Mesendoderm (in vitro differentiated cells): ENCODE measurements at regions not wholly inside any gene's neighbourhood (a gene's known extent, or its start where the extent isn't known, plus 50 kb on each side); places are given as distances from the start of the nearest gene placed in this dataset.

Source experiments
- DNase-seq: peaks from one replicate; pipeline ENCODE4 v3.0.0; 2013
- H2AK5ac ChIP-seq: 2 replicates; pipeline ENCODE4 v1.6.1; 2013; ENCODE audit warnings: low read length, inconsistent platforms
- H2BK120ac ChIP-seq: 2 replicates; pipeline ENCODE4 v1.6.1; 2013; ENCODE audit warnings: low read depth, mild to moderate bottlenecking, low read length, moderate library complexity, mixed read lengths
- H2BK15ac ChIP-seq: replicated peaks from 2 replicates; pipeline ENCODE4 v1.6.1; 2013; ENCODE audit warnings: low read depth, mild to moderate bottlenecking, moderate library complexity
- H2BK5ac ChIP-seq: 2 replicates; pipeline ENCODE4 v1.6.1; 2013; ENCODE audit warnings: low read length, inconsistent platforms
- H3K18ac ChIP-seq: 2 replicates; pipeline ENCODE4 v1.6.1; 2013; ENCODE audit warnings: mild to moderate bottlenecking, low read length, mixed read lengths
- H3K23ac ChIP-seq: one replicate; pipeline ENCODE4 v1.6.1; 2013; ENCODE audit warnings: low read length
- H3K27ac ChIP-seq: 2 replicates; pipeline ENCODE4 v1.5.1; 2013; ENCODE audit warnings: low read depth, mild to moderate bottlenecking, inconsistent platforms, low read length, moderate library complexity
- H3K27me3 ChIP-seq: 2 replicates; pipeline ENCODE4 v1.6.1; 2013; ENCODE audit warnings: low read length, control low read depth, mild to moderate bottlenecking, inconsistent platforms; ENCODE audit not compliant: insufficient read depth, poor library complexity
- H3K36me3 ChIP-seq: 2 replicates; pipeline ENCODE4 v1.6.1; 2013; ENCODE audit warnings: low read length, inconsistent platforms; ENCODE audit not compliant: control insufficient read depth, insufficient read depth
- H3K4ac ChIP-seq: one replicate; pipeline ENCODE4 v1.6.1; 2013; ENCODE audit warnings: low read depth, mild to moderate bottlenecking, low read length, moderate library complexity
- H3K4me1 ChIP-seq: 2 replicates; pipeline ENCODE4 v1.6.1; 2013; ENCODE audit warnings: low read depth, low read length, inconsistent platforms; ENCODE audit not compliant: control insufficient read depth
- H3K4me2 ChIP-seq: 2 replicates; pipeline ENCODE4 v1.6.1; 2013; ENCODE audit warnings: low read length
- H3K4me3 ChIP-seq: 2 replicates; pipeline ENCODE4 v1.5.1; 2013; ENCODE audit warnings: mild to moderate bottlenecking, low read length
- H3K56ac ChIP-seq: one replicate; pipeline ENCODE4 v1.6.1; 2013; ENCODE audit warnings: low read length
- H3K79me1 ChIP-seq: 2 replicates; pipeline ENCODE4 v1.6.1; 2013; ENCODE audit warnings: low read length, inconsistent platforms
- H3K79me2 ChIP-seq: 2 replicates; pipeline ENCODE4 v1.6.1; 2013; ENCODE audit warnings: mild to moderate bottlenecking, low read length; ENCODE audit not compliant: control insufficient read depth, insufficient read depth
- H3K9ac ChIP-seq: 2 replicates; pipeline ENCODE4 v1.6.1; 2013; ENCODE audit warnings: low read length, inconsistent platforms
- H4K5ac ChIP-seq: one replicate; pipeline ENCODE4 v1.6.1; 2013; ENCODE audit warnings: low read length
- H4K8ac ChIP-seq: one replicate; pipeline ENCODE4 v1.6.1; 2013; ENCODE audit warnings: low read depth, mild to moderate bottlenecking, control low read depth, low read length, moderate library complexity
- WGBS: extraction: QIAGEN DNeasy Blood & Tissue Kit; methylation state at CpG from one replicate; pipeline ENCODE4 v1.1.7; 2013; ENCODE audit warnings: low lambda C conversion rate, missing lambda C conversion rate; ENCODE audit not compliant: insufficient coverage; ENCODE audit errors: extremely low coverage; 5-methylcytosine and 5-hydroxymethylcytosine counted together

- no peaks in the 10 kb centered on the region for H3K79me2 ChIP-seq
- H2BK15ac ChIP-seq: no peak overlapping the region
- H4K8ac ChIP-seq: no peak overlapping the region
- H3K27ac ChIP-seq: no peak overlapping the region
- WGBS: no CpG with 5 or more reads among the region's 4 CpGs
- H4K5ac ChIP-seq: no peak overlapping the region
- H3K36me3 ChIP-seq: no peaks in the 10 kb centered on the region
- no peak overlapping the region for H3K56ac ChIP-seq
- peak; percentile 71 for DNase-seq
- no peak overlapping the region for H3K18ac ChIP-seq
- H3K79me1 ChIP-seq: no peaks in the 10 kb centered on the region
- H3K23ac ChIP-seq: no peak overlapping the region
- no peak overlapping the region for H2BK5ac ChIP-seq
- H3K4me2 ChIP-seq: no peak overlapping the region
- H3K9ac ChIP-seq: no peak overlapping the region
- H2AK5ac ChIP-seq: no peak overlapping the region
- no peak overlapping the region for H2BK120ac ChIP-seq
- no peaks in the 10 kb centered on the region for H3K27me3 ChIP-seq
- H3K4me3 ChIP-seq: no peak overlapping the region
- H3K4ac ChIP-seq: no peak overlapping the region
- H3K4me1 ChIP-seq: no peaks in the 10 kb centered on the region
These were observed 133.3 kb downstream of the ELOVL4 start for GRCh38 chr6:79813854-79814709.

DNA sequence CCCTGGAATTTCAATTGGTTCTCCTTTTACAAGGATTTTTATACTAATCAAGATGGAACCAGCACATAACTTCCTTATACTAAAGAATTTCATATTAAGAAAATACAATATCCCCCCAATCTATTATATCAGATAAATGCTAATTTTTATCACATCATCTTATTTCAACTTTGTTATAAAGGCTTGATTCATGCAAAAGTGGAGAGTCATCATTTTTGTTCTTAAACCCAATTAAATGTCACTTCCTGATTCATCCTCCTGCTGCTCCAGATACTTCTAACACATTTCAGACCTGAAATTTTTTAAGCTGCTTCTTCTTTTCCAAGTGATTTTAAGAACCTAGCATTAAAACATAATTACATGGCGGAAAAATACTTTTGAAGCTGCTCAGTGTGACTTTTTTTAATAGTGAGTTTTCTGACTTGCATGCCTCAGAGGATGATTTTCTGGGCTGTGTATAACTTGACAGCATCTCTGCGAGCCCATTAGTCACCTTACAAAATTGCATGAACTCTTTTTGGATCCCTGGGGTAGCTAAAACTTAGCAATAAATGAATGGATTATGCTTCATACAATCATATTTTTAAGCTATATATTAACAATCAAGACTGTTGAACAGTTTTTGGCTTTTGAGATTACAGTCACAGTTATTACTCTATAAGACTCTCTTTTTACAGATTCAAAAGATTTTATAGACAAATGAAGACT lies 134.1 kb downstream of the ELOVL4 start:
- Histone ChIP-seq H2BK5ac (no peak overlapping the region), H3K4me2 (no peak overlapping the region), H3K4ac (no peak overlapping the region), H3K56ac (no peak overlapping the region), H3K18ac (no peak overlapping the region), H3K4me1 (no peaks in the 10 kb centered on the region), H4K8ac (no peak overlapping the region), H3K79me1 (no peaks in the 10 kb centered on the region), H3K79me2 (no peaks in the 10 kb centered on the region), H3K23ac (no peak overlapping the region), H2BK15ac (no peak overlapping the region), H3K27ac (no peak overlapping the region), H2BK120ac (no peak overlapping the region), H2AK5ac (no peak overlapping the region), H3K36me3 (no peaks in the 10 kb centered on the region), H4K5ac (no peak overlapping the region), H3K9ac (no peak overlapping the region), H3K27me3 (no peaks in the 10 kb centered on the region), H3K4me3 (no peak overlapping the region)
- no CpG with 5 or more reads among the region's 2 CpGs for WGBS
- DNase-seq: no peak

GRCh38 chr6:79812195-79812594 lies 135.2 kb downstream of the ELOVL4 start:
- Histone ChIP-seq H3K9ac (no peak overlapping the region), H4K8ac (peak overlapping the region; percentile 28), H2AK5ac (no peak overlapping the region), H3K4me1 (no peaks in the 10 kb centered on the region), H3K23ac (no peak overlapping the region), H2BK15ac (no peak overlapping the region), H3K4me2 (no peak overlapping the region), H3K56ac (no peak overlapping the region), H2BK5ac (no peak overlapping the region), H2BK120ac (no peak overlapping the region), H3K79me1 (no peaks in the 10 kb centered on the region), H3K36me3 (no peaks in the 10 kb centered on the region), H3K79me2 (no peaks in the 10 kb centered on the region), H4K5ac (no peak overlapping the region), H3K27me3 (no peaks in the 10 kb centered on the region), H3K18ac (no peak overlapping the region), H3K27ac (no peak overlapping the region), H3K4ac (no peak overlapping the region), H3K4me3 (no peak overlapping the region)
- DNase-seq: no peak
- WGBS: no CpG with 5 or more reads among the region's 8 CpGs

GRCh38 chr6:79810871-79811270 lies 136.5 kb downstream of the ELOVL4 start:
- DNase-seq: no peak

GRCh38 chr6:79810185-79810705 lies 137.1 kb downstream of the ELOVL4 start:
- Histone ChIP-seq H3K36me3 (no peaks in the 10 kb centered on the region), H3K4me2 (no peak overlapping the region), H3K18ac (no peak overlapping the region), H2AK5ac (no peak overlapping the region), H2BK15ac (no peak overlapping the region), H3K4me1 (no peaks in the 10 kb centered on the region), H3K56ac (no peak overlapping the region), H3K9ac (no peak overlapping the region), H3K4ac (no peak overlapping the region), H4K8ac (no peak overlapping the region), H3K79me1 (no peaks in the 10 kb centered on the region), H3K27me3 (no peaks in the 10 kb centered on the region), H2BK120ac (no peak overlapping the region), H3K4me3 (no peak overlapping the region), H2BK5ac (no peak overlapping the region), H3K79me2 (no peaks in the 10 kb centered on the region), H3K27ac (no peak overlapping the region), H3K23ac (no peak overlapping the region), H4K5ac (no peak overlapping the region)
- no CpG with 5 or more reads among the region's 10 CpGs for WGBS
- no peak for DNase-seq

More at GRCh38 chr6:79810871-79811270, 136.5 kb downstream of the ELOVL4 start:
- H3K9ac ChIP-seq: no peak overlapping the region
- H3K79me2 ChIP-seq: no peaks in the 10 kb centered on the region
- no peak overlapping the region for H3K4me3 ChIP-seq
- no peaks in the 10 kb centered on the region for H3K4me1 ChIP-seq
- no peak overlapping the region for H4K5ac ChIP-seq
- H2AK5ac ChIP-seq: no peak overlapping the region
- no peak overlapping the region for H3K18ac ChIP-seq
- no peak overlapping the region for H3K23ac ChIP-seq
- no peaks in the 10 kb centered on the region for H3K79me1 ChIP-seq
- H4K8ac ChIP-seq: no peak overlapping the region
- no peak overlapping the region for H2BK15ac ChIP-seq
- H3K4ac ChIP-seq: no peak overlapping the region
- no peak overlapping the region for H3K4me2 ChIP-seq
- H3K36me3 ChIP-seq: no peaks in the 10 kb centered on the region
- H2BK5ac ChIP-seq: no peak overlapping the region
- no peak overlapping the region for H3K56ac ChIP-seq
- H3K27me3 ChIP-seq: no peaks in the 10 kb centered on the region
- H2BK120ac ChIP-seq: no peak overlapping the region
- no CpG with 5 or more reads among the region's 3 CpGs for WGBS
- H3K27ac ChIP-seq: no peak overlapping the region
